G401 (cell line): ENCODE measurements at regions not wholly inside any gene's neighbourhood (a gene's known extent, or its start where the extent isn't known, plus 50 kb on each side); places are given as distances from the start of the nearest gene placed in this dataset.
"Not testable (repeated sequence)": the region's sequence is repeated elsewhere in the genome, so short reads cannot be mapped to it uniquely, and the experiment has no call there.

Experiments used
- DNase-seq: peaks from one replicate; pipeline ENCODE4 v3.0.0-alpha.2; 2015; ENCODE audit warnings: low spot score
- in situ Hi-C: cut with HindIII; loops from 2 replicates; pipeline ENCODE4 v1.10.0; 2016; ENCODE audit warnings: low sequenced_read_pairs, mixed read lengths

DNA sequence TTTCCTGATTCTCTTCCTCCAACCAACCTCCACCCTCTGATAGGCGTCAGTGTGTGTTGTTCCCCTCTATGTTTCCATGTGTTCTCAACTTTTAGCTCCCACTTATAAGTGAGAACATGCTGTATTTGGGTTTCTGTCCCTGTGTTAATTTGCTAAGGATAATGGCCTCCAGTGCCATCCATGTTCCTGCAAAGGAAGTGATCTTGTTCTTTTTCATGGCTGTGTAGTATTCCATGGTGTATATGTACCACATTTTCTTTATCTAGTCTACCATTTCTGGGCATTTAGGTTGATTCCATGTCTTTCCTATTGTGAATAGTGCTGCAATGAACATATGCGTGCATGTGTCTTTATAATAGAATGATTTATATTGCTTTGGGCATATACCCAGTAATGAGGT is 107.1 kb upstream of the CPHXL start:
- DNase-seq, in situ Hi-C loops: not testable (repeated sequence)

DNA sequence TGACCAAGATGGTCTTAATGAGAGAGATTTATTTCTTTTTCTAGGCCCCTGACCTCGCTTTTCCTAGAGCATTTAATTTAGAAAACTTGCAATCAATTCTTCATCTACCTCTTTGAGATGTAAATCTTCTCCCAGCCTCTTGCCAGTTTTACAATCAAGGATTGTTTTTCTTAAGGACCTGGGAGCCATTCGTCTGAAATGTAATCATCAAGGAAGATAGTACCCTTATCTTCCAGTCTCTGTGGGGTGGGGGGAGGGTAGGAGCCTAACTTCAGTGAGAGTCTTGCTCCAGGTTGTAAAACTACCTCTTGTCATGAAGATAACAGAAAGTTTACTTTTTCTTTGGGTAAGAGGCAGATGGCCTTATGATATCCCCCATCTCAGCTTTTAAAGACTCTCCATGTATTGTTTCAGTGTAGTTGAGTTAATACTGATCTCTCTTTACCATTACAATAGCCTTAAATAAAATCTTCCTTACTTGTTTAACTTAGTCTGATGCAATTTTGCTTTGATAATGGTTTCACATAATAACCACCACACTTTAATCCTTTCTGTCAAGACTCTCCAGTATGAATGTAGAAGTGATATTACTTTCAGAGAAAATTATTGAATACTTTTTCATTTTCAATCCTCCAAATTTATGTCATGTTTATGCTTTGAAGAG is 110.2 kb upstream of the CPHXL start:
- no peak for DNase-seq
- in situ Hi-C loops: no loop called here

DNA sequence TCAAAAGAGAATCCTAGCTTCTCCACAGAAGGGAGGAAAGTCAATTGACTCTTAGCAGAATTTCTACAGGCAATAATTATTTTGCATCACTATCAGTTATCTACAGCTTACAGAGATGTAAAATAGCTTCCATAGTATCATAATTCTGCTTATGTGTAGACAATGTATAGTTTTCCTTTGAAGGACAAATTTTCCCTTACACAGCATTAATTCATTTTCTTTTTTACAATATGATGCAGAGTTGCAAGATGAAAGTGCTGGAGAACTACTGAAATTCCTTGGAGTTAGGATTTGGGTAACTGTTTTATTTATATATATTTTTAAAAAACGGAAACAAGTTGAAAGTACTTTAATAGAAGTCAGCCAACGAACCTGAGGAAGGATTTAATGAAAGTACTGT is 111.0 kb upstream of the CPHXL start:
- in situ Hi-C loops: no loop called here
- no peak for DNase-seq

DNA sequence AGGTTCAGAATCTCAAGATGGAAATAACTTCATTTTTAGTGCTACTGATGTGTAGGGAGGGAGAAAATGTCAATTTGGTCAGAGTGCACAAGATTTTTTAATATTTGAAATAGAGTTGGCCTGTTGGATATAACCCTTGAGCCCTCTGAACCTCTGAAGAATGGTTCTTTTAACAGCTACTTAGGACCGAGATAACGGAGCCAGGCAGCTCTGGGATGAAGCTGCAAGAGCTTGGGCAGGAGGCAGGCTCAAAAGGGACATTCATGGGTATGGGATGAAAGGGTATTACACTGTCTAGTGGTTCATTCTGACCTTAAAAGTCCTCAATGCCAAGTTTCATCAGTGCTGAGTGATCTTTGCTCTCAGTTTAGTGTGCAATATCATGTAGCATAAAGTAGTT is 111.4 kb upstream of the CPHXL start:
- DNase-seq: no peak
- in situ Hi-C loops: no loop called here

DNA sequence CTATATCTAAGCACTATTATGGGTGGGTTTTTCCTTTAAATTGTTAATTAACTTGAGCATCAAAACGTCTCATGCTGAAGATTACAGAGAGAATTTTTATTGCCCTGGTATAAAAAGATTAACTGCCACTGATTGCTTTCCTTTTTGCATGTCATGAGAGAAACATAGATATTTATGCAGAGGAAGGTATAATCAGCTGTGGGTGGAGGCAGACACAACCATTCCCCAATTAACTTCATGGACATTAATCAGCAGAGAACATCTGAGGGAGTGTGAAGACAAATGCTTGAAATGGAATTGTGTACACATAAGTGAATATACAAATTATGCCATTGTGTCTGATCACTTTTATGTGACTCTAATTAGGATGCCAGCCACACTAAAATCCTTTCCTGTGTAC is 115.2 kb upstream of the CPHXL start:
- DNase-seq: no peak
- in situ Hi-C loops: no loop called here

DNA sequence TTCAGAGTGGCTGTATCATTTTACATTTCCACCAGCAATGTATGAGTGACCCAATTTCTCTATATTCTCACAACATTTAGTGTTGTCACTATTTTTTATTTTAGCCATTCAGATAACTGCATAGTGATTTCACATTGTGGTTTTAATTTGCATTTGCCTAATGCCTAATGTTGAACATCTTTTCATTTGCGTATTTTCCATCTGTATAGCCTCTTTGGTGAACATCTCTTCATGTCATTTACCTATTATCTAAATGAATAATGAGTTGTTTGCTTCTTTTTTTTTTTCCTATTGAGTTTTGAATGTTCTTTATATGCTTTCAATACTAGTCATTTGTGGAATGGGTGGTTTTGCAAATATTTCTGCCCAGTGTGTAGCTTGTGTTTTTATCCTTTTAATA is 120.9 kb upstream of the CPHXL start:
- DNase-seq: no peak
- in situ Hi-C loops: no loop called here

DNA sequence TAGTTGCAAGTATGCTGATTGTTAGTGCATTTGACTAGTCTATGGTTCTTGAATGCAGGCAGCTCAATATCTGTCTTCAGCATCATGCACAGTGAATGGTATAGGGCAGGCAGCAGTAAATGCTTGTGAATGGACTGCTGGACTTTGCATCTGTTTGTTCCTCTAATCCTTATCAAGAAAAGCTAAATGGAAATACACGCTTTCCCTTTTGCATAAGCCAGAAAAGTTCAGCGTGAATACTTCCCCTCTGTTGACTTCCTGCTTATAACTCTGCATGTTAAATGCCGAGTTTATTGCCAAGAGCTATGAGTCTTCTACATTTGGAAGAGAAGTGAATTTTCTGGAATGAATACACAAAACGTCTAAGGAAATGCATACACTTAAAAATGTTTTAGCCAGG is 127.9 kb upstream of the CPHXL start:
- no peak for DNase-seq
- in situ Hi-C loops: no loop called here

DNA sequence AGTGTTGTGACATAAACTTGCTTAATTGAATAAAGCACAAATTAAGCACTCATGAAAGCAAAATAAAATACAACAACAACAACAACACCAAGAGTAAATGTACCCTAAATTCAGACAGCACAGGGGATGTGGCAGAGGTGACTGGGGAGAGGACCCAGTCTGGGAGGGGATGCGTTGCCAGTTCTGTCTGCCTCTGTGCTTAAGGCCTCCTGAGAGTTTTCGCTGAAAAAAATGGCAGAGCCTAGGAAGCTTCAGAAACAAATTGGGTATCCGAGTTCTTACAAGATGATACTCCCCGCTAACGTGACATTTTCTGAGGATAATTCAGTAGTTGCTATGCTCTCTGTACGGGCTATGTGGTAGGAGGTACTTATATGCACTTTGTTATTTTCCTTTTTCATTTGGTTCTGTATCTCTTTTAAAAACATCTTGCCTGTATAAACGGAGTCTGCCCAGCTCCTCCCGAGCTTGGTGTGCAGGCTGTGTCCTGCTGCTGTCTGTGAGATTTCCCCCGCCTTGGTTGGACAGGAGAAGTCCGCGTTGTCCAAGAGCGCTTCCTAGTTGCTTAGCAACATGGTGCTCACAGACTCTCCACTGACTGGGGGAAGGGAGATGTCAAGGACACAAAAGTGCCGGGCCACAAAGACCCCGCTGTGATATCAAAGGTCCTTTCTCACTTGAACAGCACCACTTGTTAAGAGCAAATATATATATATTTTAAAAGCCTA is 134.2 kb upstream of the CPHXL start:
- DNase-seq: peak; percentile 82
- in situ Hi-C loops: no loop called here

DNA sequence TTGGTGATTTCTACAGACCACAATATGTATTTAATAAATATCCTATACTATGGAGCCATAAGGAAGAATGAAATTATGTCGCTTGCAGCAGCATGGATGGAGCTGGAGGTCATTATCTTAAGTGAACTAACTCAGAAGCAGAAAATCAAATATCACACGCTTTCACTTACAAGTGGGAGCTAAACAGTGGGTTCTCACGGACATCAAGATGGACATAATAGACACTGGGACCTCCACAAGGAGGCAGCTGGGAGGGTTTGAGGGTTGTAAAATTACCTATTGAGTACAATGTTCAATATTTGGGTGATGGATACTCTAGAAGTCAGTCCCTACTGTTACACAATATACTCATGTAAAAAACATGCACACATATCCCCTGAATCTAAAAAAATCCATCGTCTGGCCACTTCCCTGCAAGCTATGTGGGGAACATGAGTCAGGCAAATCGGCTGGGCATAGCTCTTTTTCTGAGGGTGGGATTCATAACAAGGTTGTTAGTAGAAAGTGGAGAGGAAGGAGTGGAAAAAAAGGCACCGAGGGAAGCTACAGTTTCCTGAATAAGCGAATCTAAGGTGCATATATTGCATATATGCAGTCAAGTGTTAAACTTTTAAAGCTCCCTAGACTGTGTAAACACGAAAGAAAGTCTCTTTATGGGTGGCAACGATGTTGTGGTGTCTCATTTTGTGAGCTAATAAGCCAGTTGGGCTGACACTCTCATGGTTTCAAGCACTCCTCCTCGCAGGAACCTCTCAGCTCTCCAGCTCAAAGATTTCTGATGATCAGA is 135.2 kb upstream of the CPHXL start:
- in situ Hi-C loops: no loop called here
- DNase-seq: no peak

DNA sequence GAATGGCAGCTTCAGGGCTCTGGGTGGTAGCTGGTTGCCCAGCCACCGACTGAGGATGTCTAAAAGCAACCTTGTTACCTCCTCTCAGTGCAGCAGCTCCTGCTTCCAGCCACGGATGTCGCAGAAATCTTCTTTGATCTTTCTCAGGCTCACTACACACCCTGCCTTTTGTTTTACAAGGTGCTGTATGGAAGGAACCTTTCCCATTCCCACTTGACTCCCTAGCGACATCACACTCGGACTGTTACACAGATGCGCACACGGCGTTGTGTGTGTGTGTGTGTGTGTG is 135.8 kb upstream of the CPHXL start:
- DNase-seq: no peak
- in situ Hi-C loops: no loop called here

DNA sequence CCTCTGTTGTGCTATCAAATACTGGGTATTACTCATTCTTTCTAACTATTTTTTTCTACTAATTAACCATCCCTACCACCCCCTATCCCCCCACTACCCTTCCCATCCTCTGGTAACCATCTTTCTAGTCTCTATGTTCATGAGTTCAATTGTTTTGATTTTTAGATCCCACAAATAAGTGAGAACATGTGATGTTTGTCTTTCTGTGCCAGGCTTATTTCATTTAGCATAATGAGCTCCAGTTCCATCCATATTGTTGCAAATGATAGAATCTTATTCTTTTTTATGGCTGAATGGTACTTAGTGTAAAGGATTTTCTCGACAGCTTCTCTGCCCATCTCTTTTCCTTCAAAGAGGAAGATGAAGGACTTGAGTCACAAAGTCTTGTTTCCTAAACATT is 138.0 kb upstream of the CPHXL start:
- DNase-seq: no peak

DNA sequence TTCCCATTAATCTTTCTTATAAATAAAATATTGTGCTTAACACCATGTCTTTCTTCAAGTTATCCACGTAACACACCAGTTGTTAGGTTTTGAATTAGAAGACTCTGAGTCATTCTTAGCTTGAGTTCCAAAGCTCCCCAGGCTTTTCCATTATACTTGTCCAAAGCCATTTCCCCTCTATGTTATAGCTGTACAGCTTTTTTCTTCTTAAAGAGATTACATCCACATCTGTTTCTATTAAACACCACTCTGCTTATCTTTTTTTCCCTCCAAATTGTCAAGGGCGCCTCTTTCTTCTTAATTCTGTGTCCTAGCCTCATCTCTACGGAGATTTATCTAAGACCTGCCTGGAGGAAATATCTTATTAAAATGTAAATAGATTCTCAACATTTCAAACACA is 139.4 kb upstream of the CPHXL start:
- in situ Hi-C loops: no loop called here
- no peak for DNase-seq

More for the DNA sequence above, 138.0 kb upstream of the CPHXL start:
- in situ Hi-C loops: no loop called here

DNA sequence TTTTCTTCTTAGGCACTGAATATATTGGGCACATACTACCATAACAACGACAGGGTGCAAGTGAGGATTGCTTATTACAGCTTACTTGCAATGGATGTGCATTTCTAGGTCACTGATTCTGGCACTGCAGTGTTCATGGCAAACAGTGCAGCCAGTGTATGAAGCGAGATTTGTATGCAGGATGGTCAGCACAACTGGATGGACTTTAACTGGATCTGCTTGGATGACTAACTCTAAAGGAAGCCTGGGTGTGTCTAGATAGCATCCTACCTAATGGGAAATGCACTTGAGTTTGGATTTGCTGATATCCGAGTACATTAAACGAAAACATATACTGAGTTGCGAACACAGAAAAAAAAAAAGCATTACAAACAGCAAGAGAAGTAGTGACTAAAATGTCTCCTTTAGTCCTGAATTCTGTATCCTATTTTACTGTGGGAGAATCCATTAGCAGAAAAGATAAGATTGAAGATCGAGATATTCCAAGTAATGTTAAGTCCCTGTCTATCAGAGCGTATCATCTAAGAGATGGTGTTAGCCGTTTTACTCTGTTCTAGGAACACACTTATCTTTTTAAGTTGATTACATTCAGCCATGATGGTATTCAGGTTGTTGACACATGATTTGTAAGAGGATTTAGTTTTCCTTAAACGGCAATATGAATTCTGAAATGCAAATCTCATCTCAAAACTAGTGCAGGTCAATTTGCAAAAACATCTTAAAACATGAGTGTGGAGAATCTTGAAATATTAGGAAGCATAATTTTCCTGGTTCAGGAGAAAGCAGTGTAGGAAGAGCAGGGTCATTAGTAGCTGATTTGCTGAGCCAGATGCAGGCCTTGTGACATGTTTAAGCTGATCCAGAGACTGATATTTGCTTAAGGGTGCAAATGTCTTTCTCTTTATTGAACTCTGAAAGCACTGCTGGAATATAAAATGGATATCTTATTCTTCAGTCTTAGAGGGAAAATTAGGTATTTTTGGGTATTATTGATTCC is 142.6 kb upstream of the CPHXL start:
- in situ Hi-C loops: no loop called here
- no peak for DNase-seq

DNA sequence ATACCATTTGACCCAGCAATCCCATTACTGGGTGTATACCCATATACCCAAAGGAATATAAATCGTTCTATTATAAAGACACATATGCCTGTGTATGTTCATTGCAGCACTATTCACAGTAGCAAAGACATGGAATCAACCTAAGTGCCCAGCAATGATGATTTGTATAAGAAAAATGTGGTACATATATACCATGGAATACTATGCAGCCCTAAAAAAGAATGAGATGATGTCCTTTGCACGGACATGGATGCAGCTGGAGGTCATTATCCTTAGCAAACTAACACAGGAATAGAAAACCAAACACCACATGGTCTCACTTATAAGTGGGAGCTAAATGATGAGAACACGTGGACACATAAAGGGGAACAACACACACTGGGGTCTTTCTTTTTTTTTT is 155.0 kb upstream of the CPHXL start:
- DNase-seq, in situ Hi-C loops: not testable (repeated sequence)

DNA sequence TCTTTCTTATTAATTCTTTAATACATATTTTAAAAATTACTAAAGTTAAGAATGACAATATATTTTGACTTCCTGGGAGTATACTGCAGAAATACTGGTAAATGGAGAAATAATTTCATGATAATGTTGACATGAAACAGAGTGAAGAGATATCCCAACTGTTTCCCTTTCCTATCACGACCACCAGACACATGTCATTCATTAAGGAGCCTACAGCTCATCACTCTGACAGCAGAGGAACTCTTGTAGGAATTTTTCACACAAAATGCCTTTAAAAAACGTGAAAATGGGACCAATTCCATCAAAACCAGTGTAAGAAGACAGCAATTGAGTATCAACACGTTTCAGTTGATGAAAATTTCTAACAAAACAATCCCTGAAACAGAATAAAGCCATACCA is 172.9 kb upstream of the CPHXL start:
- in situ Hi-C loops: no loop called here
- no peak for DNase-seq

DNA sequence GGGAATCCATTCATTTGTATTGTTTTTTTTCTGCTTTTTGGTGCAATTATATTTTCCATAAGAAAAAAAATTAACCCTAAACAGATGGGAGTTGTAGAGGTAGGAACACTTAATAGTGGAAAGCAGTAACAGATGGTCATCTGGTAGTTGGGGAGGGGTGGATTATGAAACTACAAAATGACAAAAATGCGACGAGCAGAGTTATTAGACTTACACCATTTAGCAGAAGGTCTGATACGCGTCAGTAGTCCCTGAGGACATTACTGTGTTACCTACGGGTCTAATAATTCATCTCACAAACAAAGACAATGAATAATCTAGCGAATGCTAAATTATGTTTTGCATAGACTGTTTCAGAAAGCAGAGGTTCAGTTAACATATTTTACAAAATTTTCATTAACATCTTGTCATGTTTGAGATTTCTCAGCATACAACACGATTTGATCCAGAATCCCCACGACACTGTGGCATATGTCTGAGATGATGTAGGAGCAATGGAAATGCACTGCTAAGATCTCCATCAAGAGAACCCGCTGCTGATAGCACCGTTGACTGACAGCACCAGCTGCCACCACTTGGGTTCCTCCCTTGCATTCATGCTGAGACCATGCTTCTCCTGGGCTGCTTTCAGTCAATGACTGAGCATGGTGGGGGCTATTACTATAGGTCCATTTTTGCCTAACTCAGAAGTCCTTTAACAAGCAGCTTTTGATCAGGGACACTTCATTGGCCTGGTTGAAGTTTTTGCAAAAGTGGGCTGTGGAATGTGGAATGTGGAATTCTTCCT is 182.2 kb upstream of the CPHXL start:
- peak; percentile 87 for DNase-seq
- in situ Hi-C loops: no loop called here

DNA sequence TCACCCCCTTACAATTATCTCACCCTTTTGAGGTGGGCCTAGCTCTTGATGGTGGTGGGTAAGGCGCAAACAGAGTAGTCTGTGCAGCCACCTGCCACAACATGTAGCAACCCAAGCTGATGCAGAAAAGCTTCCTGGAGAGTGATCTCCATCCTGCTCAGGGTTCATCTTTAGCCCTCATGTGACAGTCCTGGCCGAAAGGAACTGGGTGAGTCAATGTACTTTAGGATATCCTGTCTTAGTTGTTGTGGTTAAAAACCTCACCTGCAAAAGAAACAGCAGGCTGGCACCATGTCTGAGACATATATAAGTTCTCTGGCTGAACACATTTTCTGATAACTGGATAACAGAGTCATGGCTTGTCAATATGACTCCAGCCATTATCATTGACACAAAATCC is 183.5 kb upstream of the CPHXL start:
- in situ Hi-C loops: no loop called here
- no peak for DNase-seq

DNA sequence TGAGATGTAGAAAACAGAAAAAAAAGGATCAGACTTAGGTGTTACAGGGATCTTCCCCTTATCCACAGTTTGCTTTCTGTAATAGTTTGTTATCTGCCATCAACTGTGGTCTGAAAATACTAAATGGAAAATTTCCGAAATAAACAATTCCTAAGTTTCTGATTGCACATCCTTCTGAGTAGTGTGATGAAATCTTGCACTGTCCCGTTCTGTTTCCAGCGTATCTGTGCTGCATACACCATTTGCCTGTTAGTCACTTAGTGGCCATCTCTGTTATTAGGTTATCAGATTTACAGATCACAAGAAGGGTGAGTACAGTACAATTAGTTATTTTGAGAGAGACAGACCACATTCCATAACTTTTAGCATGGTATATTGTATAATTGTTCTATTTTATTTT is 185.6 kb upstream of the CPHXL start:
- no peak for DNase-seq
- in situ Hi-C loops: no loop called here

DNA sequence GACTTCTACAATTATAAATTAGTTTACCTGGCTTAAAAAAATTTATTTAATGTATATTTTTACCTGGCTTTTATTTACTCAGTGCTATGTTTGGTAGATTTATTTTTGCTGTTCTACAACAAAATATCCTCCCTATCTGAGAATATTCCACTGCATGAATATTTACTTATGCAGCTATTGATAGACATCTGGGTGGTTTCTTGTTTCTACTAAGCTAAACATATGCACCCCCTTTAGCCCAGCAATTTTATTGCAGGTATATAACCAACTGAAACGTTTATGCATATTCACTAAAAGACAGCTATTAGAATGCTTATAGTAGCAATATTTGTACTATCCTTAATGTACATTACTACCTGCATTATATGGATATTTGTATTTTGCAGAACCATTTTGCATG is 187.7 kb upstream of the CPHXL start:
- in situ Hi-C loops: no loop called here
- no peak for DNase-seq
